ENCODE measurements at regions not wholly inside any gene's neighbourhood (a gene's known extent, or its start where the extent isn't known, plus 50 kb on each side); places are given as distances from the start of the nearest gene placed in this dataset.
"Not testable (repeated sequence)": the region's sequence is repeated elsewhere in the genome, so short reads cannot be mapped to it uniquely, and the experiment has no call there.

DNA sequence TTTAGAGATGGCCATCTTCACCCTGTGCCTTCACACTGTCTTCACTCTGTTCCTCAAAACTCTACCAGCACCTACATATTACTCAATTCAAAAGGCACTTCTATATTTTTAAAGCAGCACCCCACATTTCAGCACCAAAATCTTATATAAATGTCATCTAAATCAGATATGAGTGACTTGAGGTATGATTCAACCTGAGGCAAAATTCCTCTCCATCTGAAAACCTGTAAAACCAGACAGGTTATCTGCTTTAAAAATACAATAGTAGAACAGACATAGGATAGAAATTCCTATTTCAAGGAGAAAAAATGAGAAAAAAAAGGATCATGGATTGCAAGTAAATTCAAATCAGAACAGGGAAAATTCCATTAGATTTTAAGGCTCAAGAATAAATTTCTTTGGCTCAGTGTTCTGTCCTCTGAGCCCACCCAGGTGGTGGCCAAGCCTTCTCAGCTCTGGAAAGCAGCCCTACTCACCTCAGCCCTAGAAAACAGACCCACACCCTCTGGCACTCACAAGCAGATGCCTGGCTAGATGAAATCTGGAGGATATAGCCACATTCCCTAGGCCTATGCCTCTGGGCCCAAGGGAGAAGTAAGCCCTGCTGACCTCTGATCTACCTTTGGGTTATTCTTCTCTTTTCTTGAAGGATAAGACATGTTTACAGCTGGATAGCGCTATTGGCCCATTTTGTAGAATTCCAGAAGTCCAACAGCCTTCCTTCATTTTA is 211.1 kb upstream of the XIST start:
- no peaks in the 10 kb centered on the region for H3K9me3 ChIP-seq (ENCODE audit: low read depth, low read length)
- no peaks in the 10 kb centered on the region for H3K4me1 ChIP-seq (ENCODE audit: insufficient read depth, low read length)
- no peaks in the 10 kb centered on the region for H3K27me3 ChIP-seq (ENCODE audit: insufficient read depth, low read length)
- H3K4me3 ChIP-seq (ENCODE audit: low read length), result no peak overlapping the region

- Histone ChIP-seq H3K27me3 (ENCODE audit: insufficient read depth, low read length) (no peaks in the 10 kb centered on the region), H3K4me1 (ENCODE audit: insufficient read depth, low read length) (no peaks in the 10 kb centered on the region), H3K9me3 (ENCODE audit: low read depth, low read length) (no peaks in the 10 kb centered on the region), H3K4me3 (ENCODE audit: low read length) (no peak overlapping the region)
These were observed 209.4 kb upstream of the XIST start for GRCh38 chrX:74061879-74062278.

- no peaks in the 10 kb centered on the region for H3K27me3 ChIP-seq (ENCODE audit: insufficient read depth, low read length)
- H3K9me3 ChIP-seq (ENCODE audit: low read depth, low read length), result no peaks in the 10 kb centered on the region
- no peaks in the 10 kb centered on the region for H3K4me1 ChIP-seq (ENCODE audit: insufficient read depth, low read length)
- H3K4me3 ChIP-seq (ENCODE audit: low read length), result no peak overlapping the region
These were observed 196.6 kb upstream of the XIST start for GRCh38 chrX:74049126-74049525.

GRCh38 chrX:74034066-74034465 is 181.6 kb upstream of the XIST start:
- H3K27me3 ChIP-seq (ENCODE audit: insufficient read depth, low read length); H3K4me1 ChIP-seq (ENCODE audit: insufficient read depth, low read length); H3K9me3 ChIP-seq (ENCODE audit: low read depth, low read length); H3K4me3 ChIP-seq (ENCODE audit: low read length): not testable (repeated sequence)

DNA sequence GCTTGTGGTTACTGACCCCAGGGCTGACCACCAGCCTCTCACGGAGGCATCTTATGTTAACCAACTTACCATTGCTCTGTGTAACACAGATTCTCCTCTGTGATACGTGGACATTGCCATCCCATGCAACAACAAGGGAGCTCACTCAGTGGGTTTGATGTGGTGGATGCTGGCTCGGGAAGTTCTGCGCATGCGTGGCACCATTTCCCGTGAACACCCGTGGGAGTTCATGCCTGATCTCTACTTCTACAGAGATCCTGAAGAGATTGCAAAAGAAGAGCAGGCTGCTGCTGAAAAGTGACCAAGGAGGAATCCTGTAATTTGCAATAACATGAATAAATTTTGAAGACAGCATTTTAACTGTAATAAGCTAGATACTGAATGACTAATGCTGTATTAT is 179.0 kb upstream of the XIST start:
- H3K9me3 ChIP-seq (ENCODE audit: low read depth, low read length); H3K4me1 ChIP-seq (ENCODE audit: insufficient read depth, low read length); H3K4me3 ChIP-seq (ENCODE audit: low read length); H3K27me3 ChIP-seq (ENCODE audit: insufficient read depth, low read length): not testable (repeated sequence)

DNA sequence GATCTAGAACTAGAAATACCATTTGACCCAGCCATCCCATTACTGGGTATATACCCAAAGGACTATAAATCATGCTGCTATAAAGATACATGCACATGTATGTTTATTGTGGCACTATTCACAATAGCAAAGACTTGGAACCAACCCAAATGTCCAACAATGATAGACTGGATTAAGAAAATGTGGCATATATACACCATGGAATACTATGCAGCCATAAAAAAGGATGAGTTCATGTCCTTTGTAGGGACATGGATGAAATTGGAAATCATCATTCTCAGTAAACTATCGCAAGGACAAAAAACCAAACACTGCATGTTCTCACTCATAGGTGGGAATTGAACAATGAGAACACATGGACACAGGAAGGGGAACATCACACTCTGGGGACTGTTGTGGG is 178.3 kb upstream of the XIST start:
- H3K27me3 ChIP-seq (ENCODE audit: insufficient read depth, low read length); H3K4me1 ChIP-seq (ENCODE audit: insufficient read depth, low read length); H3K9me3 ChIP-seq (ENCODE audit: low read depth, low read length); H3K4me3 ChIP-seq (ENCODE audit: low read length): not testable (repeated sequence)

- not testable (repeated sequence) for H3K27me3 ChIP-seq (ENCODE audit: insufficient read depth, low read length); H3K4me1 ChIP-seq (ENCODE audit: insufficient read depth, low read length); H3K4me3 ChIP-seq (ENCODE audit: low read length); H3K9me3 ChIP-seq (ENCODE audit: low read depth, low read length)
These were observed 172.6 kb upstream of the XIST start for GRCh38 chrX:74025145-74025544.

- Histone ChIP-seq H3K4me3 (ENCODE audit: low read length) (no peak overlapping the region), H3K4me1 (ENCODE audit: insufficient read depth, low read length) (no peaks in the 10 kb centered on the region), H3K27me3 (ENCODE audit: insufficient read depth, low read length) (no peaks in the 10 kb centered on the region), H3K9me3 (ENCODE audit: low read depth, low read length) (no peaks in the 10 kb centered on the region)
These were observed 170.7 kb upstream of the XIST start for GRCh38 chrX:74023203-74023602.

- H3K4me3 ChIP-seq (ENCODE audit: low read length), result no peak overlapping the region
- H3K4me1 ChIP-seq (ENCODE audit: insufficient read depth, low read length), result no peaks in the 10 kb centered on the region
- H3K9me3 ChIP-seq (ENCODE audit: low read depth, low read length), result no peaks in the 10 kb centered on the region
- H3K27me3 ChIP-seq (ENCODE audit: insufficient read depth, low read length), result no peaks in the 10 kb centered on the region
These were observed 165.7 kb upstream of the XIST start for GRCh38 chrX:74018253-74018652.

DNA sequence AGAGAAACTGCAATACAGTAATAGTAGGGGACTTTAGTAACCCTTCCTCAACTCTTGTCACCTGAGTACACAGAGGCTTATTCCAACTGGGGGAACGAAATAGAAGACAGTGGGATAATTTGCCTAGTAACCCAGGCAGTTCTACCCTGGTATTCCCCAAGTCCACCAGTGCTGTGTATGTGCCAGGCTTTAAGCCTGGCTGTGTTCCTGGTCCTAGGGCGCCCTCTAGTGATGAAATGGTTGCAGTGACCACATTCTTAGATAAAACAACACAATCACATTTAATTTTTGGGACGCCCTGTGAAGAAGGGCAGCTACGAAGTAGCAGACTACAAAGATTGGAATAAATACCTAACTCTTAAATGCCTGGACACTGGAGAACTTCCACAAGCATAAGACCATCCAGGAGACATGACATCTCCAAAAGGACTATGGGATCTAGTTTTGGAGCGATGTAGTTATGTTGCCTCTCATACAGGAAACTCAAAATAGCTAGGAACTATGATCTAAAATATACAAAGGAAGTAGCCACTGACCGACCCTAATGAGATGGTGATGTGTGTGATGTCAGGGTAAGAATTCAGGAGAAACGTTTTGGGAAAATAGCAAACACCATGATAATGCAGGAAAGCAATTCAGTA is 163.0 kb upstream of the XIST start:
- Histone ChIP-seq H3K4me1 (ENCODE audit: insufficient read depth, low read length) (no peaks in the 10 kb centered on the region), H3K4me3 (ENCODE audit: low read length) (no peak overlapping the region), H3K9me3 (ENCODE audit: low read depth, low read length) (no peaks in the 10 kb centered on the region), H3K27me3 (ENCODE audit: insufficient read depth, low read length) (no peaks in the 10 kb centered on the region)

DNA sequence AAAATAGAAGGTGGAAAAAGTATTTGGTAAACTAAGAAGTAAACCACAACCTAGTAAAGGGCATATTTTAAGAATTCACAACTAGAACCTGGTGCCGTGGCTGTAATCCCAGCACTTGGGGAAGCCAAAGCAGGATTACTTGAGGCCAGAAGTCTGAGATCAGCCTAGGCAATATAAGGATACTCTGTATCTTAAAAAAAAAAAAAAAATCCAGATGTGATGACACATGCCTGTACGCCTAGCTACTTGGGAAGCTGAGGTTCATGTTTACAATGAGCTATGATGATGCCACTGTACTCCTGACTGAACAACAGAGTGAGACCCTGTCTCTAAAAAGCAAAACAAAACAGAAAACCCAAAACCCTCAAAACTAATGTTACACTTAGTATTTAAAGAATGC is 156.5 kb upstream of the XIST start:
- Histone ChIP-seq H3K4me1 (ENCODE audit: insufficient read depth, low read length) (no peaks in the 10 kb centered on the region), H3K9me3 (ENCODE audit: low read depth, low read length) (no peaks in the 10 kb centered on the region), H3K27me3 (ENCODE audit: insufficient read depth, low read length) (no peaks in the 10 kb centered on the region), H3K4me3 (ENCODE audit: low read length) (no peak overlapping the region)

- Histone ChIP-seq H3K4me3 (ENCODE audit: low read length) (no peak overlapping the region), H3K4me1 (ENCODE audit: insufficient read depth, low read length) (no peaks in the 10 kb centered on the region), H3K9me3 (ENCODE audit: low read depth, low read length) (no peaks in the 10 kb centered on the region), H3K27me3 (ENCODE audit: insufficient read depth, low read length) (no peaks in the 10 kb centered on the region)
These were observed 139.5 kb upstream of the XIST start for GRCh38 chrX:73992019-73992418.

GRCh38 chrX:73987166-73987565 is 134.7 kb upstream of the XIST start:
- Histone ChIP-seq H3K27me3 (ENCODE audit: insufficient read depth, low read length) (no peaks in the 10 kb centered on the region), H3K4me1 (ENCODE audit: insufficient read depth, low read length) (no peaks in the 10 kb centered on the region), H3K4me3 (ENCODE audit: low read length) (no peak overlapping the region), H3K9me3 (ENCODE audit: low read depth, low read length) (no peaks in the 10 kb centered on the region)

GRCh38 chrX:73979551-73980131 is 127.1 kb upstream of the XIST start:
- Histone ChIP-seq H3K27me3 (ENCODE audit: insufficient read depth, low read length) (no peaks in the 10 kb centered on the region), H3K4me1 (ENCODE audit: insufficient read depth, low read length) (no peaks in the 10 kb centered on the region), H3K9me3 (ENCODE audit: low read depth, low read length) (no peaks in the 10 kb centered on the region), H3K4me3 (ENCODE audit: low read length) (no peak overlapping the region)

- Histone ChIP-seq H3K4me3 (ENCODE audit: low read length) (no peak overlapping the region), H3K9me3 (ENCODE audit: low read depth, low read length) (no peaks in the 10 kb centered on the region), H3K27me3 (ENCODE audit: insufficient read depth, low read length) (no peaks in the 10 kb centered on the region), H3K4me1 (ENCODE audit: insufficient read depth, low read length) (no peaks in the 10 kb centered on the region)
These were observed 125.1 kb upstream of the XIST start for GRCh38 chrX:73977542-73978169.
